ENCODE measurements at regions not wholly inside any gene's neighbourhood (a gene's known extent, or its start where the extent isn't known, plus 50 kb on each side); places are given as distances from the start of the nearest gene placed in this dataset.
"Not testable (repeated sequence)": the region's sequence is repeated elsewhere in the genome, so short reads cannot be mapped to it uniquely, and the experiment has no call there.

- Histone ChIP-seq H3K27me3 (no peaks in the 10 kb centered on the region), H3K27ac (no peak overlapping the region), H3K4me3 (no peak overlapping the region), H3K9me3 (no peaks in the 10 kb centered on the region), H3K36me3 (no peaks in the 10 kb centered on the region), H3K4me1 (no peaks in the 10 kb centered on the region)
- intact Hi-C loops (cut with DNase I): no loop called here
- TF ChIP-seq CTCF (IDR thresholded peaks at IDR 0.05): no peak
- no peak for ATAC-seq
- no peak for FAIRE-seq
- peak in 1 of 6 donors; percentile 10 for DNase-seq
- WGBS, 2 donors: 75 to 86% methylated on average over 2 of the region's 2 CpGs
Observed at GRCh38 chr2:8441986-8442385, 239.9 kb upstream of the ID2 start.

GRCh38 chr2:8442833-8443486 lies 238.9 kb upstream of the ID2 start:
- Histone ChIP-seq H3K4me1 (no peaks in the 10 kb centered on the region), H3K36me3 (no peaks in the 10 kb centered on the region), H3K4me3 (no peak overlapping the region), H3K27me3 (no peaks in the 10 kb centered on the region), H3K9me3 (no peaks in the 10 kb centered on the region), H3K27ac (no peak overlapping the region)
- ATAC-seq: no peak
- intact Hi-C loops (cut with DNase I): no loop called here
- WGBS, 2 donors: 57 to 70% methylated on average over 4 of the region's 4 CpGs
- FAIRE-seq: no peak
- DNase-seq: no peak
- no peak for TF ChIP-seq CTCF (IDR thresholded peaks at IDR 0.05)

- no peak overlapping the region for H3K27ac ChIP-seq
- no peaks in the 10 kb centered on the region for H3K4me1 ChIP-seq
- no peak overlapping the region for H3K4me3 ChIP-seq
- no peak for FAIRE-seq
- no peaks in the 10 kb centered on the region for H3K36me3 ChIP-seq
- no peaks in the 10 kb centered on the region for H3K9me3 ChIP-seq
- intact Hi-C loops (cut with DNase I): no loop called here
- H3K27me3 ChIP-seq: no peaks in the 10 kb centered on the region
- no peak for TF ChIP-seq CTCF (IDR thresholded peaks at IDR 0.05)
- DNase-seq: no peak
- WGBS, 2 donors: 35 to 44% methylated on average over 4 of the region's 4 CpGs
- no peak for ATAC-seq
Observed at GRCh38 chr2:8445580-8445979, 236.3 kb upstream of the ID2 start.

GRCh38 chr2:8446751-8447150 lies 235.1 kb upstream of the ID2 start:
- FAIRE-seq; H3K4me1 ChIP-seq; H3K4me3 ChIP-seq; DNase-seq; ATAC-seq; intact Hi-C loops (cut with DNase I); H3K27me3 ChIP-seq; H3K36me3 ChIP-seq; H3K9me3 ChIP-seq; H3K27ac ChIP-seq: not testable (repeated sequence)
- WGBS, 2 donors: 61 to 70% methylated on average over 3 of the region's 3 CpGs

GRCh38 chr2:8447610-8448221 lies 234.1 kb upstream of the ID2 start:
- WGBS, 2 donors: 77 to 85% methylated on average over 3 of the region's 3 CpGs
- FAIRE-seq (no peak), DNase-seq (no peak), ATAC-seq (no peak)
- H3K4me3 ChIP-seq: no peak overlapping the region
- no peaks in the 10 kb centered on the region for H3K27me3 ChIP-seq
- intact Hi-C loops (cut with DNase I): no loop called here
- no peaks in the 10 kb centered on the region for H3K9me3 ChIP-seq
- no peaks in the 10 kb centered on the region for H3K4me1 ChIP-seq
- no peak overlapping the region for H3K27ac ChIP-seq
- TF ChIP-seq CTCF (IDR thresholded peaks at IDR 0.05): no peak
- H3K36me3 ChIP-seq: no peaks in the 10 kb centered on the region
